ENCODE measurements at regions not wholly inside any gene's neighbourhood (a gene's known extent, or its start where the extent isn't known, plus 50 kb on each side); places are given as distances from the start of the nearest gene placed in this dataset.
A peak's percentile ranks its signal among the peaks of the same experiment; 100 is the strongest.
"Not testable (repeated sequence)": the region's sequence is repeated elsewhere in the genome, so short reads cannot be mapped to it uniquely, and the experiment has no call there.

DNA sequence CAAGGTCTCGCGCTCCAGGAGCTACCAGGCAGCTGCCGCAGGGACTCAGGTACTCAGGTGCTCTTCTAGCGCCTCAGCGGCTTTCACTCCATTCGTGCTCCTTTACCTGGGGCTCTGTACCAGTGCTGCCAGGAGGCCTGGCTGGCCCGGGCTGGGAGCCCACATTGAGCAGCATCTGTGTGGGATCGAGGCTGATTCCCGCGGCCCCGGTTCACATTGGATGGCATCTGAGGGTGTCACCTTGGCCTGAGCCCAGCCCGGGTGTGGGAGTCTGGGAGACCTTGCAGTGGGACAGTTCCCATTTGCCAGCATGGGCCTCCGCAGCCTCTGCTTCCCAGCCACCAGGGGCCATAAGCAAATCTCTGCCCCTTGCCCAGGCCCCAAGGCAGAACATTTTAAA is 96.9 kb downstream of the NPIPB11 start:
- DNase-seq: not testable (repeated sequence)

DNA sequence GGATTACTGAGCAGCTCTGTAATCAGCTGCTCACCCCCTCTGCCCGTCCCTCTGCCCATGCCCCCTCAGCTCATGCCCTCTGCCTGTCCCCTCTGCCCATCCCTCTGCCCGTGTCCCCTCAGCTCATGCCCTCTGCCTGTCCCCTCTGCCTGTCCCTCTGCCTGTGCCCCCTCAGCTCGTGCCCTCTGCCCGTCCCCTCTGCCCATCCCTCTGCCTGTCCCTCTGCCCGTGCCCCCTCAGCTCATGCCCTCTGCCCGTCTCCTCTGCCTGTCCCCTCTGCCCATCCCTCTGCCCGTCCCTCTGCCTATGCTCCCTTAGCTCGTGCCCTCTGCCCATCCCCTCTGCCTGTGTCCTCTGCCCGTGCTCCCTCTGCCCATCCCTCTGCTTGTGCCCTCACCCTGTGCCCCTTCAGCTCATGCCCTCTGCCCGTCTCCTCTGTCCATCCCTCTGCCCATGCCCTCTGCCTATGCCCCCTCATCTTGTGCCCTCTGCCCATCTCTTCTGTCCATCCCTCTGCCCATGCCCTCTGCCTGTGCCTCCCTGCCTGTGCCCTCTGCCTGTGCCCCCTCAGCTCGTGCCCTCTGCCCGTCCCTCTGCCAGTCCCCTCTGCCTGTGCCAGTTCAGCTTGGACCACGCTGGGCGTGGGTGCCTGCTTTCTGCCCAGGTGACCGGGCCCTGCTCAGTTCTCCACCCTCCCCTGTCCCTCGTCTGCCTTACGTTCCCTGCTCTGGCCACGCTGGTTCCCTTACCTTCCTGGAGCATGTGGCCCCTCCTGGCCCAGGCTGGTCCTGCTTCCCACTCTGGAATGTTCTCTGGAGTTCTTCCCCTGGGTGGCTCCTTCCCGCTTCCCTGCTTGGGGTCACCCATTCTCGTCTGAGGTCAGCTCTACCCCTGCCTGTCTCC is 97.6 kb downstream of the NPIPB11 start:
- no peak for DNase-seq

DNA sequence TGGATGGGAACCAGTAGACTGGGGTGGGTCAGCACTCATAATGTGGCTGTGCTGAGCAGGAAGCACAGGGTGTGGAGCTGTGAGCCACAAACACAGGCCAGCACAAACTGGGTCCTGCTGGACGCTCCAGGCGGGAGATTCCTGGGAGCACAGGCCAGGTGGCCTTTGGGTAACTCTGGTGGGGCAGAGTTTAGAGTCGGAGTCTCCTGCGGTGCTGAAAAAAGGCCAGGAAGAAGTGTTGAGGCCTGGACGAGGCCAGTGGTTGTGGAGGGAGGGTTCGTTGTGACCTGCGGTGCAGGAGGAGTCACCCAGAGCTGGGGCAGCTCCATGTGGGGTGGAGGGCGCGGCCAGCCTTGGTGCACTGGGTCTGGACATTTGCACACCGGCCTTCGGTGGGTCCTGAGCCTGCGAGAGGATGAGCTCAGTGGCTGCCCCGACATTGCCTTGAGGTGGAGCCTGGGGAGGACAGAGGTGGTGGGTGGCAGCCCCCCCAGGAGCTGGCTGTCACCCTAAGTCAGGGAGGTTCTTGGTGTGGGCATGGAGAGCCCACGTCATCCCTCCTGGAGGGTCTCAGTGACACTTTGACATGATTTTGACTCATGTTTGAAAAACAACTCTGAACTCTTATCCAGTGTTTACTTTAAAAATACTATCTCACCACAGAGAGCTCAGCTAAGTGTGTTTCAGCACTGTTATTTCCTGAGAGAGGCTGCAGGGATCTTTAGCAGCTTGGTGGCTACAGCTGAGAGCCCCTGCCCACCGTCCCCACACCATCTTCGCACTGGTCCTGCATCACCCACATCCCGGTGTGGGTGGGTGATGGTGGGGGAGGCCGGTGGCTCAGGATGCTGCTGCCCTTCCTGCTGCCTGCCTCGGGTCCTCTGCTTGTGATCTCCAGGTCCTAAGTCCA is 98.7 kb downstream of the NPIPB11 start:
- DNase-seq: no peak

DNA sequence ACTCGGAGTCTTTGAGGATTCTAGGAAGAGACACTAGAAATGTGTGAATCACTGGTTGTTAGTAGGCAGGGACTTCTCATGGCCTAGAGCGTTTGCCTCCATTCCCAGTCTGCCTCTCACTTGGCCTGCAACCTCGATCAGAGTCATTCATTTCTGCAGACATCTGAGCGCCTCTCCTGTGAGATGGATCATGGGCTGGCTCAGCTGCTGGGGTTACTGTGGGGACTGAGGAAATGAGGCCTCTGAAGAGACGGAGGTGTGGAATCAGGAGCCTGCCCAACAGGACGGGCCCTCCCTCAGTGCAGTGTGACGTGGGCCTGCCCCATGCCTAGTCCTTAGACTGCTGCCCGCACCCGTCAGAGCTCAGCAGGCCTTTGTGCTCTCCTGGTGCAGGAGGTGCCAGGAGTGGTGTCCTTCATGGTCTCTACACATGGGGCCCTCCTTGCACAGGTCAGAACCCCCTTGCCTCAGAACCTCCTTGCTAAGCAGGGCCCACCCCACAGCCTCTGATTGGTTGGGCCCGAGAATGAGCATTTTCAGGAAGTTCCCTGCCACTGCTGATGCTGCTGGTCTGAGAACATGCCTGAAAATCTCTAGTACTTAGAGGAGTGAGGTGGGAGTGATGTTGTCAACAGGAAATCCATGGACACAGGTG is 99.4 kb downstream of the NPIPB11 start:
- DNase-seq: no peak

DNA sequence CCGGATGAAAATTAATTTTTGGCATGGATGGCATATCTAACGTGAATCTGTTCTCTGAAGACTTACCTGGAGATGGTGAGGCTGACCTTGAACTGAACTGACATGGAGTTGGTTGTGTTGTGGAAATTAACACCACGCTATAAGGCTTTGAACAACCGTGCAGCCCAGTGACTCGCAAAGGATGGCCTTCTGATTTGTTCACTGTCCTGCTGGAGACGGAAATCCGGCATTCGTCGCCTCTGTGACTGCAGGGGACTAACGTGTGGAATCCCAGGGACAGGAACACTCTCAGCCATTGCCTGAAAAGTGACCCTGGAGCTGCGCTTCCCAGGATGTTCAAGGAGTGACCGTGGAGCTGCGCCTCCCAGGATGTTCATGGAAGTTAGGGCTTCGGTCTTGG is 100.3 kb downstream of the NPIPB11 start:
- no peak for DNase-seq

DNA sequence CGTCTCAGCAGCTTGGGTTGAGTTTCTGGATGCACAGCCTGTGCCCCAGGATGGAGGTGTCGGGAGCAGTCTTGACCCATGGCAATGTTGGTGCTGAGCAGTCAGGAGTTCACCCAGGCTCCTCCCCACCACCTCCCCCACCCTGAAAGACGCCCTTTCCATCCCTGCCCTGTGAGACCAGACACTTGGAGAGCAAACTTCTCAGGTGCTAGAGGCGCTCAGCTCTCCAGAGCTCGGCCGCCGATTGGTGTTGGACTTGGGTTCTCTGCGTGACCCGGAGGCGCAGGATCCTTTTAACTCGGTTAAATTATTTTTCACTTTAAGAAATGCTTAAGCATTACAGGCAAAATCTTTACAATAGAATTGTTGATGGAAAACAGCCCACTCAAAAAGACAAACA is 101.5 kb downstream of the NPIPB11 start:
- DNase-seq: not testable (repeated sequence)

DNA sequence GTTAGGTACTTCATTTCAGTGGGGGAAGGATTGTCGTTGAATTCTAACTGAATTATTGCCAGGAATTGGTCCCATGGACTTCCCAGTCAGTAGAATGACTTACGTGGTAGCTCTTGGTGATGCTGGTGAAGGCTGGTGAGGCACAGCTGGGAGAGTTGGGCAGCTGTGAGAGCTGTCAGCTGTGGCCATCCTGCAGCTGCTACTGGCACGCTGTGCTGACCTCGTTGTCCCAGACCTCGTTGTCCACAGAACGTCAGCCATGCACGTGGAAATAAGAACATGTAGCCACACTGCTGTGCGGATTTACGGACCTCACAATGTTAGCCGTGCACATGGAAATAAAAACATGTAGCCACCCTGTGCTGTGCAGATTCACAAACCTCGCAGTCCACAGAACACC is 102.3 kb downstream of the NPIPB11 start:
- DNase-seq: no peak

DNA sequence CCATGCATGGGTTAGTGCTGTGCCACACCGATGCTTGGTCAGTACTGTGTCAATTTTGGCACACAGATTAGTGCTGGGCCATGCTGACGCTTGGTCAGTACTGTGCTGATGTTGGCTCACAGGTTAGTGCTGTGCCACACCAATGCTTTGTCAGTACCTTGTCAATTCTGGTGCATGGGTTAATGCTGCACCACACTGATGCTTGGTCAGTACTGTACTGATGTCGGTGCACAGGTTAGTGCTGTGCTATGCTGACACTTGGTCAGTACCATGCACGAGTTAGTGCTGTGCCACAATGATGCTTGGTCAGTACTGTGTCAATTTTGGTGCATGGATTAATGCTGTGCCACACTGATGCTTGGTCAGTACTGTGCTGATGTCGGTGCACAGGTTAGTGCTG is 103.0 kb downstream of the NPIPB11 start:
- DNase-seq: no peak

DNA sequence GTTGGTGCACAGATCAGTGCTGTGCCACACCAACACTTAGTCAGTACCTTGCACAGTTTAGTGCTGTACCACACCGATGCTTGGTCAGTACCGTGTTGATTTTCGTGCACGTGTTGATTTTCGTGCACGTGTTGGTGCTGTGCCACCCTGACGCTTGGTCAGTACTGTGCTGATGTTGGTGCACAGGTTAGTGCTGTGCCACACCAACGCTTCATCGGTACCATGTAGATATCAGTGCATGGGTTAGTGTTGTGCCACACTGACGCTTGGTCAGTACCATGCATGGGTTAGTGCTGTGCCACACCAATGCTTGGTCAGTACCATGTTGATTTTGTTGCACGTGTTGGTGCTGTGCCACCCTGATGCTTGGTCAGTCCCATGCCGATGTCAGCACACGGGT is 103.5 kb downstream of the NPIPB11 start:
- no peak for DNase-seq

DNA sequence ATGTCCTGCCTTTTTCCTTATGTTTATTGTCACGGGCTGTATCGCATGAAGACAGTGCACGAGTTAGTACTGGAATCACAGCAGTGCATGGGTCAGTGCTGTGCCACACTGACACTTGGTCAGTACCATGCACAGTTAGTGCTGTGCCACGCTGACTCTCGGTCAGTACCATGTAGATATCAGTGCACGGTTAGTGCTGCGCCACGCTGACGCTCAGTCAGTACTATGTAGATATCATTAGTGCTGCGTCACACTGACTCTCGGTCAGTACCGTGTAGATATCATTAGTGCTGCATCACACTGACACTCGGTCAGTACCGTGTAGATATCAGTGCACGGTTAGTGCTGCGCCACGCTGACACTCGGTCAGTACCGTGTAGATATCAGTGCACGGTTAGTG is 104.1 kb downstream of the NPIPB11 start:
- DNase-seq: not testable (repeated sequence)

DNA sequence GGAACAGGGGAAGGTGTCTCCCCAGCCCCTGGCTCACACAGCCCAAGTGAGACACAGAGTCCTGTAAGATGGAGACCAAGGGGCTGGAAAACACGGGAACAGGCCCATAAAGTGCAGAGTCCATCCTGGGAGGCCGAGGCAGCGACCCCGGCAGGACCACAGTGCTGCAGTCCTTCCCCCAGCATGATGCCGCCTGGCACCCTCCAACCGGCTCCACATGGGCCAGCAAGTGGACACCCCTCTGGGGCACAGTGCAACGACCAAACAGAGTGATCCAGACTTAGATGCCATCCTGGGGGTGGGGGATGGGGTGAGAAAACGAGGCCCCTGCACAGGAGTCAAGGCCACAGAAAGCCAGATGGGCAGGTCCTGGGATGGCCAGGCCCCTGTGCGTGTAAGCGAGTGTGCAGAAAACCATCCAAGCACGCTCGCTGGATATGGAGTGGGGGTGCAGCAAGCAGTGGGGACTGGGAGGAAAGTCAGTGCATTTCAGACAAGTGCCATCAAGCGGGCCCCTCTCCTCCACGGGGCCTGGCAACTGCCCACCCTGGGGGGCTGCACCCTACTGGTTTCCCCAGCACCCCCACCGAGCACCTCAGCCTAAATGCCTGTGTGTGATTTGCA is 104.7 kb downstream of the NPIPB11 start:
- not testable (repeated sequence) for DNase-seq

DNA sequence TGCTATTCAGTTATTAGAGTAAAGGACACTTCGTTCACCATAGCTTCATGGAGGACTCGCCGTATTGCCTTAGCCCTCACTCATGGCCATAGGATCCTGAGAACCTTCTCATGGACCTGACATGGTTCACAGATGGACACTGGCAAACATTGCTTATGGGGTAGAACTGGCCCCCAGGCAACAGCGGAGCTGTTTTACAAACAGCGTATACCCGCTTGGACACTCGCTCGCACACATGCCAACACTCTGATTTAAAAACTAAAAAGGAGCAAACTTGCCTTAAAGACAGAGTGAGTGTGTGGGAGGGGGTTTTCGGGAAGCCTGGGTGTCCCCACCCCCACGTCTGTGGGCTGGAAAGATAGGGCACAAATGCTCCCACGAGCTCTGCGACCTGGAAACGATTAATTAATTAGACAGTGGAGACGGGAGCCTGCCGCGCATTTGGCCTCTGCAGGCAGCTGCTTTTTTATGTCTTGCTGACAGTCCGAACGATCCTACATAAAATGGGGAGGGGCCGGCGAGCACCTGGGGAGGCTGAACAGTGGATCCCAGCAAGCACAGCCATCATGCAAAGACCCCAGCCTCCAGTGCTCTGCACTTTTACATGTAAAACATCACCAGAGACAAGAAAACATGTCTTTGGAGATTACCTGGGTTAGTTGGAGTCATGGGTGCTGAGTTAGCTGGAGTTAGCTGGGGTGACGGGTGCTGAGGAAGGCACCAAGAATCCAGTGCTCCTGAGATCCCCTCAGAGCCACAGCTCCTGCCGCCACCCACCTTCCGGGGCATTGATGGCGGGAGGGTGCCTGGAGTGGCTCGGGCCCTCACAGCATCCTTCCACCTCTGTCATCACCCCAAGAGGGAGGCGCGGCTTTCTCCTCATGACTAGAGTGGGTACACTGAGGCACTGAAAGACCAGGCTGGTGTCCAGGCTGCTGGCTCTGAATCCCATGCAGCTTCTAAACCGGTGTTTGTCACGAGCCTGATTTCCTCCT is 105.7 kb downstream of the NPIPB11 start:
- DNase-seq: not testable (repeated sequence)

DNA sequence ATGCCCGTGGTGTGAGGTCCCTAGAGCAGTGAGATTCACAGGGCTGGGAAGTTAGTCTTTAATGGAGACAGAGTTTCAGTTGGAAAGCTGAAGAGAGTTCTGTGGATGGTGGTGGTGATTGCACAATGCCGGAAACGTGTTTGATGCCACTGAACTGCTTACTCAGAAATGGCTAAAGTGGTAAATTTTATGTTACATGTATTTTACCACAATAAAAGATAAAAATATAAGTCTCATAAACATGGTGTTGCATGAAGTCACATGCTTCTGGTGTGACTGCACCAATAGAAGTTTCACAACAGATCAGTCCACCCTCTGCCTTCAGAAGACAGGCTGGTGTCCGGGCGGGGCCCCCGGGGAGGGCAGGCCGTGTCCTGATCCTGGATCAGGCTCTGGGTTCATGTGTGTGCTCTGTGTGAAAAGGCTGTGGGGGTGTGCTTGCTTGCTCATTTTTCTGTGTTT is 106.5 kb downstream of the NPIPB11 start:
- peak; percentile 64 for DNase-seq

DNA sequence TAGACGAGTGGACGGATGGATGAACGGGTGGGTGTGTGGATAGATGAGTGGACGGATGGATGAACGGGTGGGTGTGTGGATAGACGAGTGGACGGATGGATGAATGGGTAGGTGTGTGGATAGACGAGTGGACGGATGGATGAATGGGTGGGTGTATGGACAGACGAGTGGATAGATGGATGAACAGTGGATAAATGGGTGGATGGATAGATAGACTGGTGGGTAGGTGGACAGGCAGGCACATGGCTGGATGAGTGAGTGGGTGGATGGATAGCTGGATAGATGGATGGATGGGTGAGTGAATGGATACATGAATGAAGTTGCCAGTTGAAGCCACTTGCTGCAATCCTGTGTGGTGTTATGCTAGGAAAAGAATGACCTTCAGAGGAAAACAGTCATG is 107.5 kb downstream of the NPIPB11 start:
- not testable (repeated sequence) for DNase-seq

DNA sequence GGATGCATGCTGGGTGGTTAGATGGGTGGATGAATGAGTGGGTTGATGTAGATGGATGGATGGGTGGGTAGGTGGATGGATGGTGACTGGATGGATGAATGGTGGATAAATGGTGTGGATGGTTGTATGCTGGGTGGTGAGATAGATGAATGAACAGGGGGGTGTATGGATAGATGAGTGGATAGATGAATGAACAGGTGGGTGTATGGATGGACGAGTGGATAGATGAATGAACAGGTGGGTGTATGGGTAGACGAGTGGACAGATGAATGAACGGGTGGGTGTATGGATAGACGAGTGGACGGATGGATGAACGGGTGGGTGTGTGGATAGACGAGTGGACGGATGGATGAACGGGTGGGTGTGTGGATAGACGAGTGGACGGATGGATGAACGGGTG is 108.2 kb downstream of the NPIPB11 start:
- DNase-seq: not testable (repeated sequence)

DNA sequence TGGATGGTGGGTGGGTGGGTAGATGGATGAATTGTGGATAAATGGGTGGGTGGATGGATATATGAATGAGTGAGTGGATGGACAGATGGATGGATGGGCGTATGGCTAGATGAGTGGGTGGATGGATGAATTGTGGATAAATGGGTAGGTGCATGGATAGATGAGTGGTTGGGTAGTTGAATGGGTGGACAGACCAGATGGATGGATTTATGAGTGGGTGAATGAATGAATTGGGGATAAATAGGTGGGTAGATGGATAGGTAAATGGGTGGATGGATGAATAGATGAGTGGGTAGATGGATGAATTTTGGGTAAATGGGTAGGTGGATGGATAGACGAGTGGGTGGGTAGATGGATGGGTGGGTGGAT is 108.7 kb downstream of the NPIPB11 start:
- not testable (repeated sequence) for DNase-seq

DNA sequence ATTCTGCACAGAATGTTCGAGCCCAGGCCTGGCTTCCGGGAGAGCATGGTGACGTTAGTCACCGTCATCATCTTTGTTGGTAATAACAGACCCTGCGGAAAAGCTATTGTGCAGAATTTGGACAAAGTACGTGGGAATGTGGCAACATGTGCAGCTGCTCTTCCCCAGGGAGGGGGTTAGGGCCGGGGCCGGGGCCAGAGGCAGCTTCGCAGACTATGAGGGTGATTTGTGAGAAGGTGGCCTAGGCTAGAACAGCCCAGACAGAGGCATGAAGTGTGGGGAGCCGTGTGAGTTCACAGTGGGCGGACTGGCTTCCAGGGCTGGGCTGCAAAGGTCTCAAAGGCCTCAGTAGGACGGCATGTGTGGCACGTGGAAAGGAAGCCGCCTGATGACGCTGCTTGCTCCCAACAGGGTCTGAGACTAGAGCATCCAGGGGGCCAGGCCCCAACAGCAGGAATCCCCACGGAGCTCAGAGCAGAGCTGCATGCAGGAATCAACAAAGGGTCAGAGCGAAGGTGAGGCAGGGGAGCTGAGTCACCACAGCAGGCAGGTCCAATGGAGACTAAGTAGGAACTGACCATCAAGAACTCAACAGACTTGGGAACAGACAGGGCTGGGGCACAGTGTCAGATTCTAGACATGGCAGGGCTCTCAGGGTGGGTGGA is 109.2 kb downstream of the NPIPB11 start:
- DNase-seq: not testable (repeated sequence)

DNA sequence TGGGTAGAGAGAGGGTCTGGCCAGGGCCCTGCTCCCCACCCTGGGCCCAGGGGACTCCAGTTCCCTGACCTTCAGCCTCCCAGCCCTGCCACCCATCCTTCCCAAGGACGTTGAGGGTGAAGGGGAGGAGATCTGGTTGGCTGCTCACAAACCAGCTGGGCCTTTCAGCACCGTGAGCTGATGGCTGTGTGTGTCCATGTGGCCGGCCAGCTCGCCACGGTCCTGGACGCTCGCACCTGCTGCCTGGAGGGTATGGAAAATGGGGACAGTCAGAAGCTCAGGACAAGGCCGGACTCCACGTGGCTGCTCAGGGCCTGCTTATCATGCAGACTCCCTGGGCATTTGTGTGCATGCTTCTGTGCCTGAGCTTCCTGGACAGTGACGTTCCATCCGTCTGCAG is 110.3 kb downstream of the NPIPB11 start:
- not testable (repeated sequence) for DNase-seq

DNA sequence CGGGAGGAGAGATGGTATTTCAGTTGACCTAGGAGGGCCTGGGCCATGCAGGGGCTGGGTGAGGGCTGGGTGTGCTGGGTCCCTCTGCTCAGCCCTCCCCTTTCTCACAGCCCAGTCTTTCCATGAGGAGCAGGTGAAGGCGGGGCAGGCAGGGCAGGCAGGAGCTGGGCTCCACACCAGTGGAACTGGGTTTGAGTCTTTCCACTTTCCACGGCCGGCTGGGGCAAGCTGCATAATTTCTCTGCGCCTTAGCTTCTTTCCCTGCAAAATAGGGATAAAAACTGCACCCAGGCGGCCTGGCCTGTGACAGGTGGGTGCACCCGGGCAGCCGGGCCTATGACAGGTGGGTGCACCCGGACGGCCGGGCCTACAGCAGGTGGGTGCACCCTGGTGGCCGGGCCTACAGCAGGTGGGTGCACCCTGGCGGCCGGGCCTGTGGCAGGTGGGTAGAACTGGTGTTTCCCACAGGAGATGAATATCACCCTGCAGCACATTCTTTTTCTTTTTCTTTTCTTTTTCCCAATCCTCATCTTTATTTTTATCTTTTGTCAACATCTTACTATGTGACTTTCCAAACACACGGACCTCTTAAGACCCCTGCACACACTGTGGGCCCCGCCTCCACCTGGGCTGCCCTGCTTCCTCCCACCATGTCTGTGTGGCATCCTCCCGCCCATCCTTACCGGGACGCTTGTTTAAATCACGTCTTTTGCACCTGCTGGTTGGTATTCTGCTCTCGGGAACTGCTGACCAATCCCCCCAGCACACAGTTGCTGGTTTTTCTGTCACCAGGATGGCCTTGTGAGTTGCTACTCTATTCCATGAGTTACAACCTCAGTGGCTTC is 111.3 kb downstream of the NPIPB11 start:
- not testable (repeated sequence) for DNase-seq

All from hematopoietic multipotent progenitor cell treated with erythropoietin and hydrocortisone succinate and interleukin-3 and kit ligand, for 8 days (in vitro differentiated cells).